M059J (cell line): ENCODE measurements at regions not wholly inside any gene's neighbourhood (a gene's known extent, or its start where the extent isn't known, plus 50 kb on each side); places are given as distances from the start of the nearest gene placed in this dataset.
A peak's percentile ranks its signal among the peaks of the same experiment; 100 is the strongest.
"Not testable (repeated sequence)": the region's sequence is repeated elsewhere in the genome, so short reads cannot be mapped to it uniquely, and the experiment has no call there.

Source experiments
- DNase-seq: peaks from one replicate; pipeline ENCODE4 v3.0.0-alpha.2; 2012; ENCODE audit warnings: low read depth

DNA sequence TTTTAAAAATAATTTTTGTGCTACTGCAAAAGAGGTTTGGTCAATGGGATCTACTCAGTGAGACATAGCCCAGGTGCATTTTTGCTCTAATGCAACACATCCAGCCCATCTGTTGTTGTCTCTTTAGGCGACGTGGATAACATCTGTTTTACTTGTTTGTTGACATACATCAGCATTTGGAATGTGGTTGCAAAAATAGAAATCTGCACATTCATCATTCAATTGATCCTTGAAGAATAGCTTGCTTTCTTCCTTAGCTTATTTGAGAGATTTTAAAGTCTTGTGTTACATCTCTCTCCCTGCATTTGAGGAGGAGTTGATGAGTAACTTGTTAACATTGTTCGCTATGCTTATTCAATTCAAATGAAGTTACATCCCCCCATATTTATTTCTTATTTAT, 1202.3 kb downstream of the NSUN3 start:
- DNase-seq: no peak

DNA sequence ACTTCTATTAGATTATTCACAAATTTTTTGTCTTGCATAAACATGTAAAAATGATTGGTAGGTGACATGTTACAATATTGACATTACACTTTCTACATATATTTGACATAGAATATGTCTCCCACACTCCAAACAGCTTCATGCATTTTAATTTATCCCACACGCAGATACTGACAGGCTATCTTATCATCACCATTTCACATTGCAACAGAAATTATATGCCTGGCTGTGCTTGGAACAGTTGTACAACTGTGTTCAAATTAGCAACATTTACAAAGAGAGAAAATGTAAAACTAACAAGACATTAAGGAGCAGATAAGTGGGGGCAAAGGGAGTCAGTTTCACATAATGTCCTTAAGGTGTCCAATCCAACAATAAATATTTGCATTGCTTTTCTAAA, 1208.5 kb downstream of the NSUN3 start:
- no peak for DNase-seq

DNA sequence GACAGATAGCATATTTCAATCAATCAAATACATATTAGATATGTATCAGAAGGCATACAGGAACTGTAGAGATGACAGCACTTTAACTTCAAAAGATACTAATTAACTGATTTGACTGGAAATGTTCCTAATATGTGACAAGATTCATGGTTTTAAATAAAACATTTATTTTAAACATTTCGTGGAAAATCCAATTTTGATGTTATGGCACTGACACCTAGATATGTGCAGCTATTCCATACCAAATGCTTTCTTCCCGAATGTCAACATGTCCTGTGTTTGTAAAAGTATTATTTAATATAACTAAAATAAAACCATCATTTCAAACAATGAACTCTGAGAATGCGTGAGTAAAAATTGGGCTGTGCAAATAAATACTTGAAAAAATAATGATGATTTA, 1209.3 kb downstream of the NSUN3 start:
- DNase-seq: no peak

DNA sequence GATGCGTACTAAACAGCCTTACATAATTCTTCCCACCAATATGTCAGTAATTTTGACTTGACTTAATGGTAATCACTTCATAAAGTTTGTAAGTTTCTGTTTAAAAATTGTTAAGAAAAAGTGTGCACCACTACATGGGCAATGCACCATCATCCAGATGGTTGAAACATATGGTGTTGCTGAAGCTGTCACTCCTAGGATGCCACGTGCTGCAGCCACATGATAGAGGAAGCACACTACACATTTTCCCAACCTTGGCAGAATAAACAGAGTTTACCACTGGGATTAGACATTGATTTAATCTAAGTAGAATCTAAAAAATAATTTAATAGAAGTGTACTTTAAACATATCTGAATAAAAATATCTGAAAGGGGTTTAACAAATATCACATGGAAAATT, 1209.9 kb downstream of the NSUN3 start:
- DNase-seq: no peak

DNA sequence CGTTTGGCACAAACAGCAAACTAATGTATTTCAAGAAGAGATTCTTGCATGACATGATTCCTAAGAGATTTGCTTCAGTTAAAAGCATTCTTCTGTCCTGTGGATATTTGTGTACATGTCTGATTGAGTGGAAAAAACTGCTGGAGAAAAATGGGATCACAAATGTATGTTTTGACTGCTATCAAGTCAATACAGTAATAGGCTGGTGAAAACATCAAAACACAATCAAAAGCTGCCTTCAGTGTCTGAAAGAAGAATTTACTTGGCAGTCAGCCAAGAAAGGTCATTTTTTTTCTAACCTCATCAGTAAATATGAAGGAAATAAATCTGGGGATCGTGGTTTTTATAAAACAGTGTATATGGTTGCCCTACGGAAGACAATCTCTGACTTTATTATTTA, 1214.8 kb downstream of the NSUN3 start:
- DNase-seq: no peak

DNA sequence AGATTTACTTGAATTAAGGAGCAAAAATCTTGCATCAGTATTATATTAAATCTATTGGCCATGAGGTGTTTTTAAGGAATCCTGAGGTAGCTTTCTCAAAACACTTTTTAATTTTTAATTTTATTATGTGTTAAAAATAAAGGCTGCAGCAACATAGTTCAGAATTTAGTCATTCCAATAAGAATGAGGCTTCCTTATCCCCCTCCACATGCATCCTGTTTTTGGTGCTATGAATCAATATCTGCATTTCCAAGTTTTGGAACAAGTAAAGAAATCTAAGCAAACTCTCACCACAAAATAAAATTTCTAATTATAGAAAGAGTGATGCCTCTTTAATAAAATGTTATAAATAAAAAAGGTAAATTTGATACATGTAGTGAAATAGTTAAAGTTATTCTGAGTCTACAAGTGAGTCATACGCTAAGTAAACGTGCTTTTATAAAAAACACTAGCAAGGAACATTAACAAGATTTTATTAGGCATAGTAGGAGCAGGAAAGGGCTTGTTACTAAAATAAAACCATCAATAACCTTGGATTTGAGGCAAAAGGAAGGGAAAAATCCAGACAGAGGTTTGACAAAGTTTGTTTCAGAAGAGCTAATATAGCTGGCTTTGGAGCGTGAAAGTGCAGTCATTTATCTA, 1218.0 kb downstream of the NSUN3 start:
- no peak for DNase-seq

DNA sequence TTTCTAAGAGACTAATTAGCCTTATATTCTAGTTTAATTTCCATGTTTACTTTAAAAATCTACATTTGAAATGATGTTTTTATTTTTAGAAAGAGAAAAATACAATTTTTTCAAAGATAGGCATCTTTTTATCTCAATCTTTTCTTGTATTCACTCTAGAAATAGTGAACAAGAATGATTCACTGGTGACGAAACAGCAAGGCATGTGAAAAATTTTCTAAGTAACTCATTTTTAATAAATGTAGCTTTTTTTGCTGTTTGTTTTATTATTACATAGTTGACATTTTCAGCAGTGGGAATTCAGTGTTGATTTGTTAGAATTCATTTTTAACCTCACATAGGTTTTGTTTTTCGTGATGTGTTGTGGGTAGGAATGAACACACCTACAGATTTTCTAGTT, 1226.4 kb downstream of the NSUN3 start:
- no peak for DNase-seq

DNA sequence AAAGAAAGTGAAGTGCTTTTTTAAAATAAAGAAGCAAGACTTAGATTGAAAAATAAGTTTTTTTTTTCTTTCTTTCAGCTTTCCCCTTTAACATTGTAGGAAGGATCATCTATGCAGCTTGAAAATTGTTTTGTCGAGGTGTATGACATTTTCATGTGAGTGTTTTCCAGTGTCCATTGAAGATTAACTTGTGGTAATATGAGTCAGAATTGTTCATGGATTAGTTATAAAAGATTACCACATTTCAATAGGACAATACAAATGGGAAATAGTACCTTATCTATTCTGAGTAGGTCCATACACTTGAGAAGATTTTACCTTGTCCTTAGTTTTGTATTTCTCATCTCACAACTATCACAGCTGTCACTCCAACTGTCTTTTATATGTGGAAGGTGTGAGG, 1234.7 kb downstream of the NSUN3 start:
- DNase-seq: no peak

DNA sequence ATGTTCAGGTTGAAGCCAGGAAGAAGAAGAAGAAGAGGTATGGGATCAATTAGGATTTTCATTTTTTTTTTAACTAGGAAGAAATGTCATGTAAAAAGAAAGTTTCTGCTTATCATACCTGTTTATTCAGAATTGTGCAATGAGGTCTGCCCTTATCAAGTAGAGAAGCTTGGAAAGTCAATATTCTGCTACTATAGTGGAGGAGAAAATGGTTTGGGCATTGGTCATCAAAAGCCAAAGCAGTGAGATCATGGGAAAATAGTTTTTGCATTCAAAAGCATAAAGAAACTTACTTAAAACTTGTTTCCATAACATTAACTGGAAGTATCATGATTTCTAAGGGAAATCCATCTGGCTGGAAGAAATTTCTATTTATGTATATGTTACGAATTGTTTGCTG, 1239.2 kb downstream of the NSUN3 start:
- peak; percentile 28 for DNase-seq

DNA sequence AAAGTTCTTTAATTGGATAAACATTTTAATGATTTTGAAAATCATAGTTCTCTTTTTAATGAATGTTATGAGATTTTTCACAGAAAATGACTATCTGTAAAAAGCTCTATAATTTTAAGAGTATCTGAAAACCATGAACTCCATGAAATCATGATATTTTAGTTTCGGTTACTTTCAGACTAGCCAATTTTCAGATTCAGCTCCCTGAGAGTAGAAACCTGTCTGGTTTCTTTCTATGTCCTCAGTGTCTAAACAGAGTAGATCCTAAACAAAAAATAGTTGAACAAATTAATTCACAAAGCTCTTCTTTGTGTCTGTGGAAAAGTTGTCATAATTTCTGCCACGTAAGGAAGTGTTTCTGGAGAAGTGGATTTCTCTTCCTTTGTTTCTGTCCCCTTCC, 1247.7 kb downstream of the NSUN3 start:
- DNase-seq: no peak

DNA sequence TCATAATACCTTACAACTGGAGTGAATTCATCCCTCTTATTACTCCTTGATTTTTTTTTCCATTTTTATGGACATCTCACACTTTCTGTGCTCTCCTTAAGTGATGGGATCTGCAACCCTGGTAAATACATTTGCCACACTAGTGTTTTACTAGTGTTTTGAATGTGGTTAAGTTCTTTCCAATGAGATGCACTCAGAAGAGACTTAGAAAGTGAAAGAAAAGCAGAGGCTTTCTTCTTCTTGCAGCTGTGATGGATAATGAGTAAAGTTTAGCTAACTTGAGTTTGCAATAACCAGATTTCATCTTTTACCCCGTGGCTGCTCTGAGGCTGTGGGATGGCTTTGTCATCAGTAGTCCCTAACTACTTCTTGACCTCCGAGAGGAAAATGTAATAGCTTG, 1248.4 kb downstream of the NSUN3 start:
- DNase-seq: no peak

DNA sequence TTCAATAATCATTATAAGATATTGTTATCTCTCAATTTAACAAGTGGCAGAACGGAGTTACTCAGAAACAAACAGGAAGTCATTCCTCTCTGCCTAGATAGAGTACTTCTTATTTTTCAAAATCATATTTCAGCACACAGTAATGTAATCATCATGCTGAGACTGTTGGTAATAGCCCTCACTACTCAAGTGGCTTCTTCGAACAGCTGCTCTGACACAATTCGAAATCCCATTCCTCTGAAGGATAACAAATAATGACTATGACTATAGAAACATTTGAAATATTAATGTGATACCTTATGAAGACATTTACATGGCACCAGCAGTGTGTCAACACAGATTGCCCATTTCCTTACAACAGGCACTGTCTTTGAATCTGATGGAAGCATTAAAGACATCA, 1249.8 kb downstream of the NSUN3 start:
- no peak for DNase-seq

DNA sequence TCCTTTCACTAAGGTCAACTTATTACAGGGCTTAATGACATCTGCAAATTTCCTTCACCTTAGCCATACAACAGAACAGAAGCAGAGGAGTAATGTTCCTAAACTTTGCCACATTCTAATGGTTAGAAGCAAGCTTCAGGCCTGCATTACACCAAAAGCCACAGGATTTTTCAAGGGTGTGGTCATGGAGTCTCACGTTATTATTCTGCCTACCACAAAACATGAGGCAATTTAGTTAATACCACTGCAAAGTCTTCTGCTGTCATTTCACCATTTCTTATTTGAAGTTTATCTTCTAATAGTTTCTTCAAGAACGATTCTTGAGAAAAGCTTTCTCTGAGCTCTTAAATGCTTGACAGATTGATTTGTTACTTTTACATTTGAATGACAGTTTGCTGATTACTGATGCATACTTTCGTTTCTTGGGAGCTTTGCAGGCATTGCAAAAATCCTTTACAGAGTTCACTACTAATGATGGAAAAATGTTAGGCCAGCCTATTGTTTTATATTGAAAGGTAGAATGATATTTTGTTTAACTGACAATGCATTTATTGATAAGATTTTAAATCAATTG, 1257.1 kb downstream of the NSUN3 start:
- peak; percentile 12 for DNase-seq

DNA sequence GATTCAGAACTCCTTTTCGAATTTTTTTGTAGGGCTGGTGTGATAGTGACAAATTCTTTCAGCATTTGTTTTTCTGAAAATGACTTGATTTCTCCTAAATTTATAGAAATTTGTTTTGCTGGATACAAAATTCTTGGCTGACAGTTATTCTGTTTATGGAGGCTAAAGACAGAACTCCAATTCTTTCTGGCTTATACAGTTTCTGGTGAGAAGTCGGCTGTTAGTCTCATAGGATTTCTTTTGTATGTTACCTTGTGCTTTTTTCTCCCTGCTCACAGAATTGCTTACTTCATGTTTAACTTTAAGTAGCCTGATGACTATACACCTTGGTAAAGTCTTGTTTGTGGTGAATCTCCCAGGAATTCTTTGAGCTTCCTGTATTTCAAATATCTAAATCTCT, 1264.6 kb downstream of the NSUN3 start:
- DNase-seq: no peak

DNA sequence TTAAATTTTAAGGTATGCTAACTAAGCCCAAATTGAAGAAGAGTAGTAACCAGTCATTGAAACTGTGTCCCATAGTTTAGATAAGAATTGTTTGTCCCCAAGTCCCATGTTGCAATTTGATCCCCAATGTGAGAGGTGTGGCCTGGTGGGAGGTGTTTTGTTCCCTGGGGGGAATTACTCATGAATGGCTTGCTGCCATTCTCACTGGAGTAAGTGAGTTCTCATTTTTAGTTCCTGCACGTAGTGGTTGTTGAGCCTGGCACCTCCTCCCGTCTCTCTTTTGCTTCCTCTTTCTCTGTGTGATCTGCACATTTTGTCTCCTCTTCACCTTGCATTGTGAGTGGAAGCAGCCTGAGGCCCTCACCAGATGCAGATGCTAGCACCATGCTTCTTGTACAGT, 1271.0 kb downstream of the NSUN3 start:
- DNase-seq: peak; percentile 20

DNA sequence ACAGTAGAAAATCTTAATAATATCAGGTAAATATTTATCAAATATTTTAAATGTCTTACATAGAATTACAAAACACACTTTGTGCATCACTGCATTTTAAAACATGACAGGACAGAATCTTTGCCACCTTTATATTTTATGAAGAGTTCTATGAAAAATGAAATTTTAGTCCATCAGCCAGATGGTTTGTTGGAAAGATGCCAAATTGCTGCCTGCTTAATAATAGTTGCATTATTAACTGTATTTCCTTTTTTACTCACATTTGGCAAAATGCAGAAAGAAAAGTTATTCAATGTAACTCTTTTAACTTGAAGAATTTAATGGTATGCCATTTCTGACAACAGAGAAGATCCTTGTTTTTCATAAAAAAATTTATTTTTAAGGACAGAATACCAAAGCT, 1271.6 kb downstream of the NSUN3 start:
- no peak for DNase-seq

DNA sequence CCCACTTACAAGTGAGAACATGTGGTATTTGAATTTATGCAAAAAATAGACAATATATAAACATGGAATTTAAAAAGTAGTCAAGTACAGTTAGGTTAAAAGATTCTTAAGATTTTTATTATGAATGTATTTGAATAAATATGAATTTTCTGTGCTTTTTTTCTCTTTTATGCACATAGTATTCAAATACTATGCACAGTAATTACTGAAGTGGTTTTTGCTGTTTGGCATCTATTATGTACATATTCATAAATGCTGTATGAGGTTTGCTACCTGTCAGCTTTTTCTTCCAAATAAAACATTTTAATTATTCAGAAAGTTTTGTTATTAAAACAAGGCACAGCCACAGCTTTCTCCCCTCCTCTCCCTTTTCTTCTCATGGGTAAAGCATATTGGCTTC, 1272.7 kb downstream of the NSUN3 start:
- no peak for DNase-seq

DNA sequence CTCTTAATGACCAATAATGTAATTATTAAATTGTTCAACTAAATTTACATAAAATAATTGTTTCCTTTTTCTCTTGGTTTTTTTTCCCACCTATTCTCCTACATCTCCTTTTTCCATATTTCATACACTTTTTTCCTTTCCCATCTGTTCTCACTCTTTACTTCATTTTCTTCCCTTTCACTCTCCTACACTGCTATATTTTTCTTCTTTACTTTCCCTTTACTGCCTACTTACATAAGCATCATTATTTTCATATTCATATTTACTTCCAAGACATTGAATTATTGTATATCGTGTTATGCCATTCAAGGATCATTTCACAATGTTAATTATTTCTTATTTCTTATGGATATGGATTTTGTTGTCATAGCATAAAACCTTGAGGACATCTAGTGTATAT, 1275.6 kb downstream of the NSUN3 start:
- DNase-seq: no peak

DNA sequence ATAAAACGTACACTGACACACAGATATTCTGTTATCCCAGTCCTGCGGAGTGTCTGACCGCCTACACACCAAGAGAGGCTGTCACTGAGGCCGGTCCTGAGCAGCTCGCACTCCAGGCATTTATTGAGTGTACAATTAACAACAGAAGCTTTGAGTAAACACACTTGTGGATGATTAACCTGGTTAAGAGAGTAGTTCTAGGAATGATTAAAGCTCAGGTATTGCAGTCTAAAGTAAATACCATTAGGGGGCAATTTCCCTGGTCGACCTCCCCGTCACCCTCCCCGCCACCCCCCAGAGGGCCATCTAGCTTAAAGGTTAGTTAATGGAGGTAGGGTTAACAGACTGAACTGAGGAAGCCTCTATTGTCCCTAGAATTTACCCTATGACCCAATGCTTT, 1278.5 kb downstream of the NSUN3 start:
- no peak for DNase-seq

DNA sequence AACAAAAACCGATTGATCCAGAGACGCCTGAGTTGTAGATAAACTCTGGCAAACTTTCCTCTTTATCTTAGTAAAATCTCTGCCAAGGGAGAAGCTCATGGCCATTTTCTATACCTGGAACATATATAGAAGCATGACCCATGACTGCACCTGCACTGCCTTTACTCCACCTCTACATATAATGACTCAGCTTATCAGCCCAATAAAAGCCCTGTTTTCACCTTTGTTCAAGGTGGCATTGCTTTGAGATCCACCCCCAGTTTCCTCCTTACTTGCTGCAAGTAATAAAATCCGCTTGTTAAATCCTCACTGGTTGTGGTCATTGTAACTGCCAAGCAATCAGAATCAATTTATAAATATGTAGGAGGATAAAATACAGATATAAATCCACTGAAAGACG, 1280.4 kb downstream of the NSUN3 start:
- no peak for DNase-seq

DNA sequence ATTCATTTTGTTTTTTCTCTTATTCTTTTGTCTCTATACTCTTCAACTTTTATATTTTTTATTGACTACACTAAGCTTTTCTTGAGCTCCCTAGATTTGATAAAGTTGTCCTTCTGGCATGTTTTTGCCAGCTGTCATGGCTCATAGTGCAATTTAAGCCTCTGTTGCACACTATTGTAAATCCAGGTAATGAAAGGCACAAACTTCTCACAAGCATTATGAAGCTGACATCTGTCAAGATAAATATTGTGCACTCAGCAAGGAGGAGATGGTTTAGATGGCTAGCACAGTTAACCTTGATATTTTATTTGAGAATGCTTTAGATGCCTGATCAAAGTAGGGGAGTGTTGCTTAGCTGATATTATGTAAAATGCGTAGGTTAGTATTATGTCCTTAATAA, 1280.9 kb downstream of the NSUN3 start:
- DNase-seq: no peak

DNA sequence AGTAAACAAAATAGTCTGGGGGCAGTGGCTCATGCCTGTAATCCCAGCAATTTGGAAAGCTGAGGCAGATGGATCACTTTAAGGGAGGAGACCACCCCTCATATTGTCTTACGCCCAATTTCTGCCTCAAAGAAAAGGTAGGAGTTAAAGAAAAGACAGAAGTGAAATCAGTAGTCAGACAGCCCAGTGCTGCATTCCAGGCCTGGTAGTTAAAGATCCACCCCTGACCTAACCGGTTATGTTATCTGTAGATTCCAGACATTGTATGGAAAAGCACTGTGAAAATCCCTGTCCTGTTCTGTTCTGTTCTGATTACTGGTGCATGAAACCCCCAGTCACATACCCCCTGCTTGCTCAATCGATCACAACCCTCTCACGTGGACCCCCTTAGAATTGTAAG, 1285.1 kb downstream of the NSUN3 start:
- not testable (repeated sequence) for DNase-seq

DNA sequence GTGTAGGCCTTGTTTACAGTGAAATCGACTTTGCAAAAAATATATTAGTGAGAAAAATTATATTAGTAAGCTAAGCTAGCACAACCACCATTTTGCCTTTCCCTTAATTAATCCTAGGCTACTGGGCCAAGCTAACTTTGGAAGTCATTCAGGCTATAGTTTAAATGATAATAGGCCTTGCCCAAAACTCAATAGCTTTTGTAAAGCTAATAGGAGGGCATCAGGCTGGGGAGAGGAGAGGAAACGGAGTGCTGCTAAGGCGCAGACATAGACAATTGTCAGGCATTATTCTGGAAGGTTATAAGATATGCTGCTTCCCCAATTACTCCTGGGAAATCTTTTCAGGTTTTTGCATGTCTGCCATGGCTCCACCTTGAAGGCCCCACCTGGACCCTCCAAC, 1286.0 kb downstream of the NSUN3 start:
- no peak for DNase-seq

DNA sequence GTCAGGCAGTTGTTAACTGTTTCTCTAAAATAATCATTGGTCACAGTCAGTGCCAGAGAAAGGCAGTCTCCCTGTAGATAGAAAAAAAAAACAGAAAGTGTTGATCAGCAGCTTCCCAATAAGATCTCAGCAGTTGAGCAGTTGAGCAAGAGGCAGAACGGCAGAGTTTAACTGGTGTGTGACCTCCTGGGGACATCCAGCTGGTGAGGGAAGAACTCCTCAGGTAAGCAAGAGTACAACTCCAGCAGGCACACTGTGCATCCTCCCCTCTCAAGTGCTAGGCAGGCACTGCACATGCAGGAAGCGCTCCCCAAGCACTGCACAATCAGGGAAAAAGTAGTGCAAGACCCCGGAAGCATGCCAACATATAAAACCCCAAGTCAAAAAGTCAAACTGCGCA, 1287.2 kb downstream of the NSUN3 start:
- DNase-seq: no peak
